ENCODE measurements at regions not wholly inside any gene's neighbourhood (a gene's known extent, or its start where the extent isn't known, plus 50 kb on each side); places are given as distances from the start of the nearest gene placed in this dataset.
"Not testable (repeated sequence)": the region's sequence is repeated elsewhere in the genome, so short reads cannot be mapped to it uniquely, and the experiment has no call there.

DNA sequence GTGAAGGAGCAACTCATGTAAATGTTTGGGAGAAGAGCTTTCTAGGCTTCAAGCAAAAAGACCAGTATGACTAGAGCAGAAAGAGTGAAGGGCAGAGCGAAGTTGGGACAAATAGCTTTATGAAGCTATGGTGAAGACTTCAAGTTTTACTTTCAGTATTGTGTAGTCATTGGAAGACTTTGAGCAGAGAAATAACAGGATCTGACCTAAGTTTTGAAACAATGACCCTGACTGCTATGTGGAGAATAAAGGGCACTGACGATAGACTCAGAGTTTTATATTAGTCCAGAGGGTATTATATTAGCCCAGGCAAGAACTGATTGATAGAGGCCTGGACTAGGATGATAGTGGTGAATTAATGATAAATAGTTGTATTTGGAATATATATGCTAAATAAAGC lies 187.3 kb downstream of the KTN1 start:
- no peak for DNase-seq (ENCODE audit: low spot score)

DNA sequence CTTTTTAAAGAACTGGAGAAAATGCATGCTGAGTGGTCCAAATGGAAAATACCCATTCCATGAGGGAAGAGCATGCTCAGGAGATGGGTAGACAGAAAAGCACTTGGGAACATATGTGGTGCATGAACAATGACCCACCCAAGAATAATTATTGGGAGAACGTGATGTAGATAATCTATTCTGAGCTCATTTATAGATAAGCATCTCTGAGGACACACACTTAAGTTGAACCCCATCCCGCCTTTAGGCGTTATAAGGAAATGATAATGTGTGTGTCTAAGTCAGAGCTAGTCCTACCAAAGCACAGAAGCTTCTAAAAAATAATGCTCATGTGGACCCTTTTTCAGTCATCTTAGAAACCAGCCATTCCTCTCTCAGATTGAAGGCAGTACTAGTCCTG lies 189.9 kb downstream of the KTN1 start:
- no peak for DNase-seq (ENCODE audit: low spot score)

DNA sequence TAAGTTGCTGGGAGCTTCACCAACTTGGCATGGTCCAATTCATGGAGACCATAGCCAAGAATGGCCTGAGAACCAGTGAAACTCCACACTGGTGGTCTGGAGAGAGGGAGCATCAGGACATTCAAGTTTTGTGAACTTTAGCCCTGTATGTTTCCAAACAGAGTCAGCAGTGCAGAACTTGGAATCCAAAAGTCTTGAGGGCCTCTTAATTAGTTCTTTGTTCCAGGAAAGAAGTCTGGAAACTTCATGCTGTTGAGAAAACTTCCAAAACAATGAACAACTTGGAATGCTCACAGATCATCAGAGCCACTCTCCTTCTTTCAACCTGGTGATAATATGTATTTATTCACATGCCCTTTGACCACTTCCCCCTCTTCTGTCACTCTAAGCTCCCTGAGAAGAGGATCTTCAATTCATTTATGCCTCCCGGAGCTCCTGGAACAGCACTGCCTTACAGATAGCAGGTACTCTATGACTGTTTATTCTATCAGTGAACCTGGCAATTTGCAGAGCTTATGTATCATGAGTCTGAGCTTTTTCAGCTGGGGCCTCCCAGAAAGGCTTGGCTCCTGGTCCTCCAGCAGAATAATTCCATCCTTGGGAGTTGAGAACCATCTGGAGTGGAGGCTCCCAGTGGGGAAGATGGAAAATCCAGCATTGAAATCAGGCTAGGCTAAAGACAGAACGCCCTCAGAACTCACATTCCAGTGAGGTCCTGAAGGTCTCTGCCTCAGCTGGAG lies 191.4 kb downstream of the KTN1 start:
- DNase-seq (ENCODE audit: low spot score) = no peak

GRCh38 chr14:55772486-55772885 lies 192.5 kb downstream of the KTN1 start:
- no peak for DNase-seq (ENCODE audit: low spot score)

DNA sequence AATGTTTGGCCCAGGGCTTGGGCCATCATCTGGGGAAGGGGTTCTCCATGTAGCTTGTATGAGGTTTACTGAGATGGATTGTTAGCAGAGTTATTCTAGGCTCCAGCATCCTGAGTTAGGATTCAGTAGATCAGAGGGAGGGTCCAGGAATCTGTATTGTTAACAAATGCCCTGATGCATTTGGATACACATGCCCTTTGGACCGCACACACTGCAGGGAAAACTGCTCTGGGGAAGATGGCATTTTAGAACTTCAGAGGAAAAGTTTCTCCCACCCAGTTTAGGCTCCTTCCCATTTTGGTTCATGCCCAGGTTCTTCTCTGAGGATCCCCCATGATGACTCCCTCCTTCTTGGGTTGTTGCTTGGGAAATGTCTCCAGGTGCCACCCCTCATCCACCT lies 193.3 kb downstream of the KTN1 start:
- DNase-seq (ENCODE audit: low spot score) = no peak

DNA sequence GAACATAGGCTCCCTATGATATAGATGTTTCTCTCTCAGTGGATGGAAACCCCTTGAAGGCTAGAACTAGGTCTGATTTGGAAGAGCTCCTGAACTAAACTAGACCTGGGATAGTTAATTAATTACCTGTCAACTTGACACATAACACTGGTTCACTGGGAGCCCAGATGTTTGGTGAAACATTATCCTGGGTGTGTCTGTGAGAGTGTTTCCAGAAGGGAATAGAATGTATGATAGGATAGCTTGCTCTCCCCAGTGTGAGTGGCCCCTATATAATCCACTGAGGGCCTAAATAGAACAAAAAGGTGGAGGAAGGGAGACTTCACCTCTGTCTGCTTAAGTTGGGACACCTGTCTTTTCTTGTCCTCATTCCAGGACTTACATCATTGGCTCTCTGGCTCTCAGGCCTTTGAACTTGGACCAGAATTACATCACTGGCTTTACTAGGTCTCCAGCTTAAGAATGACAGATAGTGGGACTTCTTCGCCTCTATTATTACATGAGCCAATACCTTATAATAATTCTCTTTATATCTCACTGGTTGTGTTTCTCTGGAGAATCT lies 194.1 kb downstream of the KTN1 start:
- no peak for DNase-seq (ENCODE audit: low spot score)

- no peak for DNase-seq (ENCODE audit: low spot score)
Observed at GRCh38 chr14:55777877-55778276, 197.9 kb downstream of the KTN1 start.

GRCh38 chr14:55780156-55780946 lies 200.3 kb downstream of the KTN1 start:
- DNase-seq (ENCODE audit: low spot score) = peak; percentile 70

DNA sequence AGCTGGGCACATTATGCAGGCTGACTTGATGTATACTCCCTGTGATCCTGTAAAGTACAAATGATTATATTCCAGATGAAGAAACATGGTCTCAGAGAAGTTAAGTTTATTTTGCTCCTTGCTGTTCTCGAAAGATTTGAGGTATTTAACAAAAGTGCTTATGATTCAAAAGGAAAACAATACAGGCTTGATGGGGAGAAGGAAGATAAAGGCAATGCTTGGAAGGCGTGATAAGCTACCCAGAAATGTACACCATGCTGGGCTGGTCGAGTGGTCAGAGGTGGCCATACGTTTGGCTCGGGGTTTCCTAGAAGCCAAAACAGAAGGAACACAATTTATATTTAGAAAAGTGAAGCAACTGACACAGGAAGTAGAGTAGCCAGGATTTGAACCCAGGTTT lies 201.0 kb downstream of the KTN1 start:
- DNase-seq (ENCODE audit: low spot score) = no peak

DNA sequence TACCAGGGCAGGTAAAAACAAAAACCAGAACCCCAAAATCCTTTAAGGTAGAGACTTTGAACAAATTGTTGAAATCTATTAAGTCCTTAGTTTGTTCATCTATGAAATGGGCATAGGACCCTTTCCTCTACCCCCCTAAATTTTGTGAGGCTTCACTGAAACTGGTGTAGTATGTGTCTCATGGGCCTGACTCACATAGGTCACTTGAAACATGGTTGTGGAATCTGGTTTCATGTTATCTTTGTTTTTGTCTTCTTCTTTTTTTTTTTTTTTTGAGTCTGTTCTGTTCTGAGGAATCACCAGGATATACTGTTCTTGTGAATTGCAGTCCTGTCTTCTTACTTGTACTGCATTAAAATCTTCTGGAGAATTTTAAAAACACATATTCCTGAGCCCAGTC lies 202.2 kb downstream of the KTN1 start:
- DNase-seq (ENCODE audit: low spot score) = no peak

GRCh38 chr14:55789406-55789805 lies 209.4 kb downstream of the KTN1 start:
- no peak for DNase-seq (ENCODE audit: low spot score)

DNA sequence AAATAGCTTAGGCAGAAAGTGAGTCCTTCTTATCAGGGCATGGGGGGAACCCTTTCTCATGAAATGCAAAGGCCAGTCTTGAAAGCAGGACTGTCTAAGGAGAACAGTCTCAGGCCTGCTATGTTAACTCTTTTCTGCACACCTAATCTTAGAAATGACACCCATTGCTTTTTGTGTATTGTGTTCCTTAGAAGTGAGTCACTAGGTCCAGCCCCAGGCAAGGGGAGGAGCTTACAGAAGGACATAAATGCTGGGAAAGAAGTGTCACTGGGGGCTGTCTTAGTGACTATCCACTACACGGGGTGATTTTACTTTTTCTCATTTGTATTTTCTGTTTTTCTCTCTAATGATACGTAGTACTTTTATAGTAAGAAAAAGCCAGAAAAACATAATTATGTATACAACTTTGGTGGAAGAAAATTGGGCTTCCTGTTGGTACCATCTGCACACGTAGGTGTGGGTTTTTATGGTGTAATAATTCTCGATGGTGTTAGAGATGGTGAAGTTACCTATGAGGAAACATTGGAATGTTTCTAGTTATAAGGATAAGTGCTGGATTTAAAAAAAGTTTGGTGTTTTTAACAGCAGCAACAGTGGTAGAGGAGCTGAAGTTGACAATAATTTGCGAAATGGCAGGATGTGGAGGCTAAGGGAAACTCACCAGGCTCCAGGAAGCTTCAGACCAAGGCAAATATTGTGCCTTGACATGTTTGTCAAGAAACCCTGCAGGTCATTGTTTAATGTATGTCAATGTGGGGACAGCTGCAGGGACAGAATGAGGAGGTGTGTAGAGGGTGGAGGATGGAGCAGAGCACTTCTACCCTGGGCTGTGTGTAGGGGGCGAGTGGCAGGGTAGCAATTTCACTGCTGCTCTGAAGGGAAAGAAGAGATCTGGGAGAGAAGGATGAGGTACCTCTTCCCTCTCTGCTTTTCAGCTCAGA lies 214.9 kb downstream of the KTN1 start:
- DNase-seq (ENCODE audit: low spot score) = no peak

DNA sequence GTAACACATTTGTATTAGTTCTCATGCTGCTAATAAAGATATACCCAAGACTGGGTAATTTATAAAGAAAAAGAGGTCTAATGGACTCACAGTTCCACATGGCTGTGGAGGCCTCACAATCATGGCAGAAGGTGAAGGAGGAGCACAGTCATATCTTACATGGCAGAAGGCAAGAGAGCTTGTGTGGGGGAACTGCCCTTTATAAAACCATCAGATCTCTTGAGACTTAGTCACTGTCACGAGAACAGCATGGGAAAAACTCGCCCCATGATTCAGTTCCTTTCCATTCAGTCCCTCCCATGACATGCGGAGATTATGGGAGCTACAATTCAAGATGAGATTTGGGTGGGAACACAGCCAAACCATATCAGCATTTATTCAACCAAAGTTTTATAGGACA lies 216.5 kb downstream of the KTN1 start:
- DNase-seq (ENCODE audit: low spot score) = not testable (repeated sequence)

- DNase-seq (ENCODE audit: low spot score) = no peak
Observed at GRCh38 chr14:55798406-55798805, 218.4 kb downstream of the KTN1 start.

- DNase-seq (ENCODE audit: low spot score) = no peak
Observed at GRCh38 chr14:55799508-55800095, 219.6 kb downstream of the KTN1 start.

DNA sequence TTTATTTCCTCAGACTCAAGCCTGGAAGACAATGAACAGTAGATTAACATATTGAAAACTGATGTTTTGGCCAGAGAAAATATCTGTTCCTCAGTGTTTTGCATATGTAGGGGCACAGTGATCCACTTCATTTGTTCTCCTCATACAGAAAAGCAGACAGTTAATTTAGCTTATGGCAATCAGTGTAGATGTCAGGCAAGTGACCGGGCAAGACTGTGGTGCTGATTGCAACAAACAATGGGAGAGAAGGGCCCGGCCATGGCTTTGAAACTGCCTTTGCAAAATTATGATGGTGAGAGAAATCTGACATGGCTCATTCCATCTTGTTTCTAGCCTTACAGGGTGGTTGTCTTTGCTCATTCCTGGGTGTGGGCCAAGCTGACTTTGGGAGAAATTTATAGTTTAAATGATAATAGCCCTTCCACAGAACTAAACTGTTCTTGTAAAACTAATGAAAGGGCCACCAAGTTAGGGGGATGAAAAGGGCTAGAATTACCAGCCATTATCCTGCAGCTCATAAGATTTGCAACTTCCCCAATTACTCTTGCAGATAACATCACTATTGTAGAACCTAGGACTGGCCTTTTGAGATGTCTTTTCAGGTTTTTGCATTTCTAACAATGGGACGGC lies 220.3 kb downstream of the KTN1 start:
- DNase-seq (ENCODE audit: low spot score) = no peak

GRCh38 chr14:55801121-55801520 lies 221.1 kb downstream of the KTN1 start:
- no peak for DNase-seq (ENCODE audit: low spot score)

DNA sequence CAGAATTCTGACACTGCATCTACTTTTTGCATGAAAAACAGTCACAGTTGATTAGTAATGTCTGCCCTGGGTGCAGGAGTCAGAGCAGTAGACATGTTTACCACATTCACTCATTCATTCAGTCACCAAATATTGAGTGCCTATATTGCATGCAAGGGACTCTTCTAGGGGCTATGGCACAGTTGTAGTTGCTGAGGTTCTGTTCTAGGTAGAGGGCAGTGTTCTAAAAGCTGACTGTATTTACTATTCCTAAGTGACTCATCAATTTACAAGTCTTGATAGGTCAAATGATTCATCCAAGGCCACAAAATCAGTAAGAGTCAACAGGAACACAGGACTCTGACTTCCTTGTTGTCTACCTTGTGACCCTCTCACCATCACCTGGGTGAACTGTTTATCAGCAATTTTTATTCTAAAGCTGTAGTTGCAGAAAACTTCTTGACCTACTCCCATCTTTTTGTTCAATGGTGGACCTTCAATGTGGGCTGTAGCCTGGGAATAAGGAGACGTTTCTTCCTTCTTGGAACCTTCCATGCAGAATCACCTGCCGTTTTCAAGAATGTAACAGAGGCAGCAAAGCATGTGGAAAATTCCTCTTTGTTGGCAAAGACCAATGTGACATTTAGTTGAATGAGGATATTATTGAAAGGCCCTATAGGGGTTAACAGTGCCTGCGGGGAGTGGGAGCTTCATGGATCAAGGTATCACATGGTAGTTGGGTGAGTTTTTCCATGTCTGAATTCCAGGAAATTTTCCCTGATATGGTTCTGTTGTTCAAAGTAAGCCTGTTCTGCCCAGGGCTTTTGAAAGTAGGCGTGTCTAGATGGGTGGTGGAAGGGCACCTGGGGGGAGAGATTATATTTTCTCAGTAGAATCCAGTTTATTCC lies 223.2 kb downstream of the KTN1 start:
- DNase-seq (ENCODE audit: low spot score) = no peak

DNA sequence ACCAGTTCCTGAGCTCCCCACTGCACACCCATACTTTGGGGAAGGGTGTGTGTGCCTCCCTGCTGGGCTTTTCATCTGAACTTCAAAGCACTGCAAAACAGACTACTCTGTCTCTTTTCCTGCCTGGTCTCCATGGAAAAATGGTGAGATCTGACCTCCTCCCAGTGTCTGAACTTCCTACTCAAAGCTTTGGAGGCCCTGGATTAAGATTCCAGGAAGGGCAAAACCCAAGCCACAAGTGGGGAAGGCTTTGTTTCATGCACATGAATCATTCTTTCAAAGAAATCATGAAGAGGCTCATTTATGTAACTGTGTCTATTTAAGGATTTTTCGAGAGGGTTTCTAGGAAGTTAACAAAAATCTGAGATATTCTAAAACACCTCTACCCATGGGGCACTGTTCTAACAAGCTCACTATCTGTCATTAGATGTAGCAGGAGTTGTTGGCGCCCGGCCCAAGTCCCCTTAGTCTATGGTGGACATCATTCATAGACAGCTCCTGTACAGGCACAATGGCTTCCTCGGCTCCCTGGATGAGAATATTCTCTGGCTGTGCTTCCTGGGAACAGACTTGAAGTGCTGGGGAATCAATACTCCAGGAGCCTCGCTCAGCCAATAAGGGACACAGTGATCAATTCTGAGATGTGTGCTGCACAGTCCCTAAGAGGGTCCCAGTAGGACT lies 224.0 kb downstream of the KTN1 start:
- DNase-seq (ENCODE audit: low spot score) = no peak

Data from ureter (tissue), 1 donor.